GM21825 (cell line): ENCODE measurements at regions not wholly inside any gene's neighbourhood (a gene's known extent, or its start where the extent isn't known, plus 50 kb on each side); places are given as distances from the start of the nearest gene placed in this dataset.

ENCODE experiments used
- ATAC-seq: cut with Tn5 transposase; IDR thresholded peaks from one replicate; pipeline ENCODE4 v1.9.1; 2021; ENCODE audit warnings: mild to moderate bottlenecking, moderate library complexity; ENCODE audit not compliant: unreplicated experiment

GRCh38 chr10:78494179-78494578 lies 460.5 kb downstream of the RPS24 start:
- ATAC-seq, result no peak

- ATAC-seq, result no peak
These were observed 468.7 kb downstream of the RPS24 start for GRCh38 chr10:78502210-78502936.

- ATAC-seq, result no peak
These were observed 470.5 kb downstream of the RPS24 start for GRCh38 chr10:78504181-78504580.

DNA sequence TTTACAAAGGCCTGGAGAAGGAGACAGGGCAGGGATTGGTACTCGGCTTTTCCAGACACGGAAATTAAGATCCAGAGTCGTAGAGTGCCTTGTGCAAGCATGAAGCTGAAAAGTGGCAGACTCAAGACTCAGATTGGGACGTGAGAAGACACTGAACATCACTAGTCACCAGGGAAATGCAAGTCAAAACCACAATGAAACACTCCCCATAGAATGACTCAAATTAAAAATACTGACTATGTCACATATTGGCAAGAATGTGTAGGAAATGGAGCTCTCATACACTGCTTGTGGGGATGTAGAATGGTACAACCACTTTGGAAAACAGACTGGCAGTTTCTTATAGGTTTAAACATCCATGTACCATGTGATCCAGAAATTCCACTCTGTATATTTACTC lies 472.0 kb downstream of the RPS24 start:
- no peak for ATAC-seq

- no peak for ATAC-seq
These were observed 473.0 kb downstream of the RPS24 start for GRCh38 chr10:78506614-78507013.

DNA sequence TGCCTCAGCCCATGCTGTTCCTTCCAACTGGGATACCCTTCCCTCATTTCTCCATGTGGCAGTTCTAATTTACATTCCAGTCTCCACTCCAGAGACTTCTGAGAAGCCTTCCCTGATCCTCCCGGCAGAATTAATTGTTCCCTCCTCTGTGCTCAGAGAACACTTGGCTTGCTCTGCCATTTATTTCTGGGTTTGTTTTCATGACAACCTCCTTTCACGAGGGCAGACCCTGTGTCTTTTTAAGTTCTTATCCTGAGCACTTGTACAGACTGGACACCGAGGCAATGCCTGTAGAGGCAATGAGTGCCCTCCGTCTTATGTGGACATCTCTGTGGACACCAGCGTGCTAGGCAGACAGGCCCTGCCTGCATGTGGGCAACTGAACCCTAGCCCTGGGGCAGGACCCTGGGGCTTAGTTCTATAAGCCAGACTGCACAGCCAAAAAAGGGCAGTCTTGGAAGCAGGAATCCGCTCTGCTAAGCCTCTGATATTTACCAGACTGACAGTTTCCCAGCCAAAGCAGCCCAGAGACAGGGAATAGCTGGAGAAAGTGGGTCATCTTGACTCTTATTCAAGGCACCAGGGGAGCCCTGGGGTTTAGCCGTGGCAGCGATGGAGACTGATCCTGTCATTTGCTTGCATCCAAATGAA lies 474.0 kb downstream of the RPS24 start:
- ATAC-seq, result no peak

DNA sequence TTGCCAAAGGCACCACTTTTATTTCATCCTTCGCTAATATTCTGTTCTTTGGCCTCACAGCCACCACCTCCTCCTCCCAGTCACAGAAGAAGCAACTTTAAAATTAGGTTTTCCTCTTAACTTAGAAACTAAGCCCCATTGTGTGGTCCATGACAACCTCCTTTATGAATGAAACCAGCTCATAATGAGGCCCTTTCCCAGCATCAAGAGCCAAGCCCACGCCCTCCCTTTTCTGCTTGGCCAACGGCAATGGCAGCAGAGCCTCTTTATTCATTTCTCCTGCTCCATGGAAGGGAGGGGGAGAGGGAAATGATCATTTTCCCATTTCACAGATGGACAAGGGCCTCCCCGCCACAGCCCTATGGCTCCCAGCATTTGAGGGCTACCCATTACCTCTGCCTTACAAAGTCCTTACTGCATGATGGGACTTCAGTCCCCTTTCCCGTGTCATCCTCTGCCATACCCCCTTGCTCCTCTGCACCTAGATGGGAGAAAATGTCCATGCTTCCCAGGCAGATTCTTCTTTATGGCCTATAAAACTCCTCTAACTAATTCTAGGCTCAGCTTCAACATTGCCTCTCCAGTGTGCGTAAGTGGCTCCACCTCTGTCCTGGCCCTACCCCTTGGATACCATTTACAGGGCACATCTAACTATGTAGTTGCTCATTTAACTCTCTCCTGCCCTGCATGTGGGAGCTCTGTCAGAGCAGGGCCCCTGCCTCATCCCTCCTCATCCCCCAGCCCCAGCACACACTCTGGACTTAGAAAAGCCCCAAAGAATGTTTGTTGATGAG lies 475.5 kb downstream of the RPS24 start:
- ATAC-seq, result no peak

- ATAC-seq, result no peak
These were observed 477.1 kb downstream of the RPS24 start for GRCh38 chr10:78510566-78511323.

DNA sequence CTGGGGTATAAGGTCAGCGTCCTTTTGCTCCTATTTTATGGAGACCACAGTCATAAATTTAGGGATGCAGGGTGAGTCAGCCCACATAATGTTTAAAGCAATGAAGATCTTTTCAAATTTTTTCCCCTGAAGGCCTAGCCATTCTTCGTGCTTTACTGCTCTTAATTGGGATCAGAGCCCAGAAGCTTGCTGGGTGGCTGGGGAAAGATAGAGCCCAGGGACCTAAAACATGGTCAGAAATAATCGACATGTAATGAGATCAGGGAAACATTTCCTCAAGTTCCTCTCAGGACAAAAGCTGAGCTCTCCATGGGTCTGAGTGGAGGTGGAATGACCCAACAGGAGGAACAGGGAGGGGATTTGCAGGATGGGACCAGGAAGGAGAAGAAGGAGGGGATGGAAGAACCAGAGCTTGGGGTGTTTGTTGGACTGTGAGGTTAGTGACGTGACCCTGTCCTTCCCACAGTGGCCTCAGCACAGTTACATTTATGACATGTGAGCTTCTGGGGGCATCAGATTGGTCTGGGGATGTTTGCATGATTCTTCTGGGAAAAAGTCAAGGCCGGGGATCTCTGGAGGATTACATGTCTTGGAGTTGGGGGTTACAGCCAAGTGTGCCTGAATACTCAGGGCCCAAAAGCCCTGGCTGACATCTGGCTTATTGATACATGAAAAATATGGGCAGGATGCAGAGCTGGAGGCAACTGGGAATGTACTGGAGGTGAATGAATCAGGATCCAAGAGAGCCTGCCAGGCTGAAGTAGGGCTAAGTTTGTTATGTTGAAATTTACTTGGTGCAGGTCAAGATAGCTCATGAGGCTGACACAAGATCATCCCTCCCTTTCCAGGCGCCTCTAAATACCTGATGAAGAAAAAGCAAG lies 477.9 kb downstream of the RPS24 start:
- ATAC-seq, result no peak

DNA sequence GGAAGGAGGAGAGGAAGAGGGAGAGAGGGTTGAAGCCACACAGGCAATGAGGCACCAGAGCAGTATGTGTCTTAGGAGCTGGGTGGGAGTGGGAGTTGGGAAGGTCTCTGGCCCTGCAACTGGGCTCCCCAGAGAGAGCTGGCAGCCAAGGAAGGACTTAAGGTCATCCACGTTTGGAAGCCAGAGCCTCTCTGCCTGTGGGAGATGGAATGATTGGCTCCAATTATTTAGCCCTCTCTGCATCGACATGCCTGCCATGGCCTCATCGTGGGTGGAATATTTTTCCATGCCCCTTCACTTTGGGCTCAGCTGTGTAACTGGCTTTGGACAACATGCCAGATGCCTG lies 478.5 kb downstream of the RPS24 start:
- ATAC-seq, result no peak

- ATAC-seq, result no peak
These were observed 479.7 kb downstream of the RPS24 start for GRCh38 chr10:78513330-78513729.

DNA sequence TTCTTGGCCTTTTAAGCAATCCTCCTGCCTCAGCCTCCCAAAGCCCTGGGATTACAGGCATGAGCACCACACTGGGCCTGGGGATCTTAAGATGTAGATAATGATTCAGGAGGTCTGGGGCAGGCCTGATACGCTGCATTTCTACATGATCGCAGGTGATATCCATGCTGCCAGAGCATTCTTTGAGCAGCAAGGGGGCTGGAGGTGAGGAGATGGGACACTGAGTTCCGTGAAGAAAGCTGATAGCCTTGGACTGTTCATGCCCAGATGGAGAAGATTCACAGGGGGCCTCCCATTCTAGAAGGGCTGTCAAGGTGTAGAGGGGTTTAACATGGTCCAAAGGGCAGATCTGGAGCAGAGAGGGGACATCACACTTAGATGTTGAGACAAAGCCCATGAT lies 480.3 kb downstream of the RPS24 start:
- no peak for ATAC-seq

DNA sequence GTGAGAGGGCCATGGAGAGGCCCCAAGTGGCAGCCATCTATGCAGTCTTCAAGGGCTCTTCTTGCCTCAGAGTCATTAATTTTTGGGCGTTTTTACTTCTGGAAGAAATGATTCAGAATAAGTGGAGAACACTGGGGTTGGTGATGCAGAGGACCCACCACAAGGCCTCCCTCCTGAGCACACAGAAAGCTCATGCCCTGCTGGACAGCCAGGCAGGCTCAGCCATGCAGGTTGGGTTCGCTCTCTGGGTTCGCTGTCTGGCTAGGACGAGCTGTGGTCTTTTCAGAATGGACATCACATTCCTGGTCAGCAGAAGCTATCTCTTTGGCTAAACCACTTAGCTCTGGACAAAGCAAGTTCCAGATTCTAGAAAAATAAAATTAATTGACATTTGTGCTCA lies 480.8 kb downstream of the RPS24 start:
- no peak for ATAC-seq

GRCh38 chr10:78515038-78515872 lies 481.6 kb downstream of the RPS24 start:
- ATAC-seq, result no peak

DNA sequence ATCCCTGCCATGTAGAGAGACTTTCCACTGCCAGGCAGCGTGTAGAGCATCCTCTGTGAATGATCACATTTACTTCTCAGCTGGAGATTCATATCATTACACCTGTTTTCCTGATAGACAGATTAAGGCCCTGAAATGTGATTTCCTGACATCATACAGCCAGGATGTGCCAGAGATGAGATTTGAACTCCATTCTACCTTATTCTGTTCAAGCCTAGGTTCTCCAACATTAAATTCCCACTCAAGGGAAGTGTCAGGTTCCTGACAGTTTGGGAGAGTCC lies 482.1 kb downstream of the RPS24 start:
- no peak for ATAC-seq

DNA sequence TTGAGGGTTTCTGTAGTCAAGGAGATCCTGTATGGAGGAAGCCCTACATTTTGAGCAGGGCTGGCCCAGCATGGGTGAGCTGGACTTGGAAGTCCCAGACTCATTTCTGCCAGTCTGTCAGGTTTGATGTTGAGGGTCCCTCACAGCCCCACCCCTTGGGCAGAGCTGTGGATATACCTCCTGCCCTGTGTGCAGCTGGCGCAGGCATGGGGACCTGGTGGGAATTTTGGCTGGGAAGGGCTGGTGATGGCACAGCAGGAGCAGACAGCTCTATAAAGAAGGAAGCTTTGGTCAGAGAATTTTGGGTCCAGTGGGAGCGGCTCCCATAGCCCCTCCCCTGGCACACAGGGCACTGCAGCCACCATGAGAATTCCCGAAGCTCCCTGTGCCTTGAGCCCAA lies 482.6 kb downstream of the RPS24 start:
- no peak for ATAC-seq

- ATAC-seq, result no peak
These were observed 483.1 kb downstream of the RPS24 start for GRCh38 chr10:78516756-78517155.

GRCh38 chr10:78518224-78518623 lies 484.6 kb downstream of the RPS24 start:
- no peak for ATAC-seq

- ATAC-seq, result no peak
These were observed 487.2 kb downstream of the RPS24 start for GRCh38 chr10:78520737-78521430.
